COLO829 (cell line): ENCODE measurements at regions not wholly inside any gene's neighbourhood (a gene's known extent, or its start where the extent isn't known, plus 50 kb on each side); places are given as distances from the start of the nearest gene placed in this dataset.
"Not testable (repeated sequence)": the region's sequence is repeated elsewhere in the genome, so short reads cannot be mapped to it uniquely, and the experiment has no call there.

Experiments used
- DNase-seq: peaks from one replicate; pipeline ENCODE4 v3.0.0; 2012; ENCODE audit warnings: low spot score

DNA sequence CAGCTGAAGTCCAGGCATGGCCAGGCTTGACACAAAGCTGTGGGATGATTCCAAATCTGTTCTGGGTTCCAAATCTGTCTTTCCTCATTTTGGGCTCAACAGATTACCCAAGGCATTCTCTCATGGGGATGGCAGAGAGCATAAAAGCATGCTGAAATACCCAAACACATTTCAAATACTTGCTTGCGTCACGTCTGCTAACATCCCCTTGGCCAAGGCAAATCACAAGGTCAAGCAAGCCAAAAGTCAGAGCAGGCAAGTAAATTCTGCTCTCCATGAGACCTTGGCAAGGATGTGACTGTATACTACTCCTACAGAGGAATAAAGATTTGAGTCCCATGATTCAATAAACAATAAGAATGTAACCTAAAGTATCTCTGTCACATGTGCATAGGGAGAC, 306.7 kb downstream of the EPB41L4A start:
- no peak for DNase-seq

DNA sequence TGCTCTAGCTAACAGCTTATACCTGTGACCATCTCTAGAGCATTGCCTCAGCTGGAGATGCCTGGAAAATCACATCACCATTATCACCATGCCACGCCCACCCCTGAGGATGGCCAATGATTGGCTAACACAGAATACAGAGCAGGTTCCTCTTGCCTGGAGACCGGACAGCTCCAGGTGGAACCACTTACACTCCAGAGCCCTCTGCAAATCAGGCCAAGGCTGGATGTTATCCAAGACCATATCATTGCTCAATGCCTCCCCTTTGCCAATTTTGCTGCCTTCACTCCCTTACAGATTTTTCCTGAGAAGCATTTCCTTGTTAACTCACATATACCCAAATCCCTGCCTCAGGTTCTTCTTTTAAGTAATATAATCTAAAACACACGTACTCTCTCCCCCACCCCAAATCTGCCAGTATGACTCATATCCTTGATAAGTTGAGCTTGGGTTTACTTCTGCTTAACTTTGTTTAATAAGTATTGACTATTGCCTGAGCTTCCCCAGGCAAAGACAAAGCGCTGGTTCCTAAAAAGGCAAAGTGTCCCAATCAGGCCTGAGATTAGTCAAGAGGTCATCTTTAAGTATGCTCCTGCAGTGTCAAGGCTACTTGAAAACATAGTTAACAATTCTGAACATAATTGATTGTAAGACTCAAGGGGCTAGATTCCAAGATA, 309.6 kb downstream of the EPB41L4A start:
- DNase-seq = no peak

DNA sequence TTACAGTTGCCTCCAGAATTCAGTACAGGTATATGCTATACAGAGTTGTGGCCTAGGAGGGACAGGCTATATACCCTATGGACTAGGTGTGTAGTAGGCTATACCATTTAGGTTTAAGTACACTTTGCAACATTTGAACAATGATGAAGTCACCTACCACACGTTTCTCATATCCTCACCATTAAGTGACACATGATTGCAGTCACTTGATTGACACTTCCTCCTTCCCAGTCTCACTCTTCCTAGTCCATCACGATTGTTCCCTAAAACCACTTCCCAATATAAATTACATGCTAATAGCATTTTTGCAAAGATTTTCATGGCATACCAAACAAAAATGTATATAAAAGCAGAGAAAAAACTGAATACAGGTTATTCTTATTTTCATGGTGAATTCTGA, 312.2 kb downstream of the EPB41L4A start:
- DNase-seq = no peak

- DNase-seq = no peak
Measured at GRCh38 chr5:112097768-112098167, 321.3 kb downstream of the EPB41L4A start.

- DNase-seq = no peak
Measured at GRCh38 chr5:112087222-112087621, 330.2 kb upstream of the NREP start.

GRCh38 chr5:112086740-112087139, 329.7 kb upstream of the NREP start:
- no peak for DNase-seq

DNA sequence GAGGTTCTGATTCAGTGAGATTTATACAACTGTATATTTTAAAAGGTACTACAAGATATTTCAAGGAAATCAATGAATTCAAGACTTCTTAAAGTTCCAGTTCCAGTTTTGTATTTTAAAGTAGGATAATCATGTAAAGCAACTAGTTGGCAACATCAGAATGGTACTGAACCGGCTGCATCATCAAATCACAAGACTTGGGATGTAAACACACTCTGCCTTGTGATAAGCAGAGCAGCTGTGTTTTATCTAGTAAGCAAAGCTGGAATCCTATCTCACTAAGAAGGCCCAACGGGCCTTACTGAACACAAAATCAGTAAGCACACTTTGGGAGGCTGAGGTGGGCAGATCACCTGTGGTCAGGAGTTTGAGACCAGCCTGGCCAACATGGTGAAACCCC, 327.2 kb upstream of the NREP start:
- no peak for DNase-seq

DNA sequence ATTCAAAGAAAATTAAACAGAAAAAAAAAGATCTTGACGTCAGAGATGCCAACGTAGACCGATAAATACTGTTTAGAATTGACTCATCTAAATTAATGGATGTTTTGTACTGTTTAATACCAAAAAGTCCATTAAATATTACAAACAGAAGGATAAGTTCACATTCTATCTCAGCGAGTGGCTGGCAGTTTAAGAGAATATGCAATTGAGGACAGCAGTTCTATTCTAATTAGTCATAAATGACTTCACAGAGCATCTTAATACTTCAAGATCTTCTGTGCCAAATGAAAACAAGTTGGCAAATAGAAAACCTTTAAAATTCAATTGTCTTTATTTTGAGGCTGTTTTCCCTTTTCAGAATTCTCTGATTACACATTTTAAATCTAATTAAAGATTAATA, 326.6 kb upstream of the NREP start:
- DNase-seq = no peak

GRCh38 chr5:112077180-112077579, 320.2 kb upstream of the NREP start:
- DNase-seq = no peak

DNA sequence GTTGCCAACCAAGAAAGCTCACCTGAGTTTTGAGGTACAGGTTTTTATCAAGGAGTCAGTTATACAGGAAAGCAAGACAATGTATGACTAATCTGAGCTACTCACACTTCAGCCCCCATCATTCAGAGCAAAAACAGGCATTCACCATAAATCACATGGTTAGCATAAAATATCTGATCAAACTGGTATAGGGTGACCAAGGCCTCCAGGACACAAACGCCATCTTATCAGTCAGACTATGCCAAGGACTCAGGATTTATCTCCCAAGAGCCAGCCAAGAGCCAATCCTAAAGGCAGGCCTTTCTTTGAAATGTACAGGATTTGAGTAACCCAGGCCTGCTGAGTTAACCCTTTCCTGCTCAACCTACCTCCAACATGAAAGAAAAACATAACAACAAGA, 313.0 kb upstream of the NREP start:
- DNase-seq = no peak

GRCh38 chr5:112069329-112069728, 312.3 kb upstream of the NREP start:
- DNase-seq = no peak

- peak; percentile 26 for DNase-seq
Measured at GRCh38 chr5:112068593-112068992, 311.6 kb upstream of the NREP start.

DNA sequence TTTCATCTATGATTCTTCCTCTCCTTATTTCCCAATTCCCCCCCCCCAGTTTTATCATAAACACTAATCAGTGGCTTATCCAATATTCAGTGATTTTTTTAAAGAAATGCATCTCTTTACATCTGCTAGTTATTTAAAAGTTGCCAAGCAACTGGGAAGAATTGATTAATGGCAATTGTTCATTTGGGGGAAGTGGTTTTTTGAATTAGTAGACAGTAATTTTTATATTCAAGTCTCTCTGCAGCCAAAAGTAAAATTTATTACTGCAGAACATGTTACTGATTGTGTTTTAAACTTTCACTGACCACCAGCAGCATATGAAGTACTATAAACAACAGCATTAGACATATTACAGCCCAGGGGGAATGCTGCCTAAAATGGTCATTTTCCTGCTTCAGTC, 308.8 kb upstream of the NREP start:
- no peak for DNase-seq

GRCh38 chr5:112064956-112065355, 308.0 kb upstream of the NREP start:
- no peak for DNase-seq

DNA sequence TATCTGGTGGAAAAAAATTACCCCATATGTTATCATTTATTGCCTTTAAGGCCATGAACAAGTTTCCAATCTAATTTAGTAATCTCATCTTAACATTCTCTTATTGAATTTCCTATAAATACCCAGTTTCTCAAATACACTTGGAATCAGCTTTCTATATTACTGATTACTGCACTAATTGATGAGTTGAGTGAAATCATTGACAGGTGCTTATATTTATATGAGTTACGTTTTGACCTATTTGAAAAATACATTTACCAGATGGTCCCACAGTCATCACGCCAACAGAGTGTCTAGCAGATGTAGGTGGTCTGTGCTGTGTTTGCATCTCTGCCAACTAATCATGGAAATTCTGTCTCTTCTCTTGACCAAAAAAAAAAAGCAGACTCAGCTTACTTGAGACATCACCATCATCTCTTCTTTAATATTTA, 307.3 kb upstream of the NREP start:
- no peak for DNase-seq

- DNase-seq = no peak
Measured at GRCh38 chr5:112063856-112064255, 306.9 kb upstream of the NREP start.

DNA sequence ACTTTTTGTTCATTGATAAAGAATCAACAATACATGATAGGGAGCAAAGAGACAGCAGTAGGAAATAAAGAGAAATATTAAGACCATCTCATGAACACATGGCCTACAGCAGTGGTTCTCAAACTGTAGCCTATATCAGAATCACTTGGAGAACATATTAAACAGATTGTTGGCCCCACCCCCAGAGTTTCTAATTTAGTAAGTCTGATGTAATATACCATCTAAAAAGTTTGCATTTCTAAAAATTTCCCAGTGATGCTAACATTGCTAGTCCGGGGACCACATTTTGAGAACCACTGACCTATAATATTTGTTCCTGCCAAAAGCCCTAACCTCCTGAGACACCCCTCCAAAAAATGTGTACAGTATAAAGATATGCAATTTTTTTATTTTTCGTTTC, 306.2 kb upstream of the NREP start:
- DNase-seq = no peak

- no peak for DNase-seq
Measured at GRCh38 chr5:112062181-112062580, 305.2 kb upstream of the NREP start.

DNA sequence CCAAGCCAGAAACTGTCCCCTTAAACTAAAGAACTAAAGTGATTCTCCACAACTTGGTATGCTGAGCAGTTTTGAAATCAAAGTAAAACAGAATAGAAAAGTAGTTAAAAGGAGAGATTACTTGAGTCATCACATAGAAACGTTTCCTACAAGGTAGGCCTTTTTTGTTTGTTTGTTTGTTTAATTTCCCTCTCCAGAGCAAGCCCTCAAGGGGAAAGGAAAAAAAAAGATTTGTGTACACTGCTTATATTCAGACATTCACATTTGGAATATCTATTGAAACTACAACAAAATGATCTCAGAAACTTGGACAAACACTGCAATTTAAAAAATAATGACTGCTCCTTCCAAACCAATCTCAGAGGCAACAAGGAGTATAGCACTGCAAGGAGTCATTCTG, 304.7 kb upstream of the NREP start:
- no peak for DNase-seq

GRCh38 chr5:112059579-112060135, 302.7 kb upstream of the NREP start:
- DNase-seq = no peak

GRCh38 chr5:112049738-112050137, 292.7 kb upstream of the NREP start:
- no peak for DNase-seq

GRCh38 chr5:112036206-112036605, 279.2 kb upstream of the NREP start:
- DNase-seq = no peak

- no peak for DNase-seq
Measured at GRCh38 chr5:112034421-112034979, 277.5 kb upstream of the NREP start.

- not testable (repeated sequence) for DNase-seq
Measured at GRCh38 chr5:112026879-112027278, 269.9 kb upstream of the NREP start.
